Sigmoid colon (tissue), 6 donors: ENCODE measurements at regions not wholly inside any gene's neighbourhood (a gene's known extent, or its start where the extent isn't known, plus 50 kb on each side); places are given as distances from the start of the nearest gene placed in this dataset.
"Not testable (repeated sequence)": the region's sequence is repeated elsewhere in the genome, so short reads cannot be mapped to it uniquely, and the experiment has no call there.

Experiments
- DNase-seq: peaks from one replicate; pipeline ENCODE4 v3.0.0-alpha.2; 2019
- H3K27ac ChIP-seq, 4 donors: fragments of 200-600 bp; sonication (generic); one replicate each; pipeline ENCODE4 v1.5.1; 2016 to 2019; ENCODE audit warnings: mild to moderate bottlenecking in 1 of 4
- H3K27me3 ChIP-seq, 3 donors: fragments of 200-600 bp; sonication (generic); one replicate each; pipeline ENCODE4 v1.5.1; 2019; ENCODE audit warnings: mild to moderate bottlenecking in 1 of 3
- H3K36me3 ChIP-seq, 4 donors: fragments of 200-600 bp; sonication (generic); one replicate each; pipeline ENCODE4 v1.5.1; 2016 to 2019
- H3K4me1 ChIP-seq, 4 donors: fragments of 200-600 bp; sonication (generic); one replicate each; pipeline ENCODE4 v1.5.1; 2017 to 2019
- H3K4me3 ChIP-seq, 4 donors: fragments of 200-600 bp; sonication (generic); one replicate each; pipeline ENCODE4 v1.5.1; 2017 to 2019; ENCODE audit warnings: mild to moderate bottlenecking in 2 of 4, moderate library complexity in 1 of 4
- H3K9me3 ChIP-seq, 4 donors: fragments of 200-600 bp in 3 of 4; sonication (generic) in 3 of 4; one replicate each; pipeline versions ENCODE4 v1.5.1 to v1.6.1; 2013 to 2019
- EP300 ChIP-seq, 4 donors: sonication (generic); formaldehyde crosslinking; IDR thresholded peaks; one replicate each; pipeline ENCODE4 v1.6.1; 2017; ENCODE audit warnings: antibody characterized with exemption in 4 of 4
- POLR2A ChIP-seq, 2 donors: fragments of 450-650 bp; IDR thresholded peaks; one replicate each; pipeline ENCODE4 v1.6.1; 2016; ENCODE audit warnings: antibody characterized with exemption in 2 of 2, mild to moderate bottlenecking in 2 of 2, moderate library complexity in 2 of 2
- POLR2AphosphoS5 ChIP-seq, 4 donors: sonication (generic); formaldehyde crosslinking; IDR thresholded peaks; one replicate each; pipeline ENCODE4 v1.6.1; 2017; ENCODE audit warnings: antibody characterized with exemption in 4 of 4
- WGBS, 2 donors: extraction: QIAGEN DNeasy Blood & Tissue Kit; methylation state at CpG; one replicate each; pipeline ENCODE4 v1.1.7; 2013; 5-methylcytosine and 5-hydroxymethylcytosine counted together
- intact Hi-C: fragments of 100-400 bp; cut with DNase I; formaldehyde crosslinking; loops from one replicate; pipeline ENCODE4 v1.15.1; 2023
- TF ChIP-seq, protein P1 (sequence below), 4 experiments: fragments of 450-650 bp in 3 of 4; fragments of 200-600 bp in 1 of 4; IDR thresholded peaks; one replicate each; pipeline ENCODE4 v1.5.1; 2016 to 2019; ENCODE audit warnings: antibody characterized with exemption in 4 of 4, mild to moderate bottlenecking in 3 of 4, moderate library complexity in 2 of 4
- donor health status: healthy with polysubstance abuse.
- donor health status: healthy.

DNA sequence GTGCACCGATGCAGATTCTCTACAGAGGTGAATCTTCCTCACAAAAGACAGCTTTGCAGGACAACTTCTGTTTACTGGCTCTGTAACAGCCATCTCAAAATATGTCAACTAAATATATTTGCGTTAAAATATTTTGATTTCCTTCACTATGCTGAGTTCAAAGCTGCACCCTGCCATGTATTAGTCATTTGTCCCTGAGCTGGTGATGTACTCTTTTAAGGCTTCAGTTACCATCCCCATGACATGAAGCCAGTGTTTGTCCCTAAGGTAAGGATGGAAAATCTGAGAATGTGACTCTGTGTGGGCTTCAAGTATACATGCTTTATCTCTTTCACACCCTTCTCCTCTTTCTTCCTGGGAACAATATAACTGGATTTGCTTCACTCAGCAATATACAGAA is 70.2 kb upstream of the BTG3 start:
- Histone ChIP-seq H3K4me3 (no peak overlapping the region), H3K27ac (no peak overlapping the region), H3K27me3 (no peaks in the 10 kb centered on the region), H3K36me3 (no peaks in the 10 kb centered on the region), H3K4me1 (no peaks in the 10 kb centered on the region), H3K9me3 (no peaks in the 10 kb centered on the region)
- WGBS, 2 donors = 82 to 84% methylated on average over 2 of the region's 2 CpGs
- TF ChIP-seq POLR2A (IDR thresholded peaks at IDR 0.05) (no peak), EP300 (IDR thresholded peaks at IDR 0.05) (no peak), POLR2AphosphoS5 (IDR thresholded peaks at IDR 0.05) (no peak)
- TF ChIP-seq, protein P1, sequence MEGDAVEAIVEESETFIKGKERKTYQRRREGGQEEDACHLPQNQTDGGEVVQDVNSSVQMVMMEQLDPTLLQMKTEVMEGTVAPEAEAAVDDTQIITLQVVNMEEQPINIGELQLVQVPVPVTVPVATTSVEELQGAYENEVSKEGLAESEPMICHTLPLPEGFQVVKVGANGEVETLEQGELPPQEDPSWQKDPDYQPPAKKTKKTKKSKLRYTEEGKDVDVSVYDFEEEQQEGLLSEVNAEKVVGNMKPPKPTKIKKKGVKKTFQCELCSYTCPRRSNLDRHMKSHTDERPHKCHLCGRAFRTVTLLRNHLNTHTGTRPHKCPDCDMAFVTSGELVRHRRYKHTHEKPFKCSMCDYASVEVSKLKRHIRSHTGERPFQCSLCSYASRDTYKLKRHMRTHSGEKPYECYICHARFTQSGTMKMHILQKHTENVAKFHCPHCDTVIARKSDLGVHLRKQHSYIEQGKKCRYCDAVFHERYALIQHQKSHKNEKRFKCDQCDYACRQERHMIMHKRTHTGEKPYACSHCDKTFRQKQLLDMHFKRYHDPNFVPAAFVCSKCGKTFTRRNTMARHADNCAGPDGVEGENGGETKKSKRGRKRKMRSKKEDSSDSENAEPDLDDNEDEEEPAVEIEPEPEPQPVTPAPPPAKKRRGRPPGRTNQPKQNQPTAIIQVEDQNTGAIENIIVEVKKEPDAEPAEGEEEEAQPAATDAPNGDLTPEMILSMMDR (IDR thresholded peaks at IDR 0.05) = no peak
- no peak for DNase-seq
- intact Hi-C loops = no loop called here

DNA sequence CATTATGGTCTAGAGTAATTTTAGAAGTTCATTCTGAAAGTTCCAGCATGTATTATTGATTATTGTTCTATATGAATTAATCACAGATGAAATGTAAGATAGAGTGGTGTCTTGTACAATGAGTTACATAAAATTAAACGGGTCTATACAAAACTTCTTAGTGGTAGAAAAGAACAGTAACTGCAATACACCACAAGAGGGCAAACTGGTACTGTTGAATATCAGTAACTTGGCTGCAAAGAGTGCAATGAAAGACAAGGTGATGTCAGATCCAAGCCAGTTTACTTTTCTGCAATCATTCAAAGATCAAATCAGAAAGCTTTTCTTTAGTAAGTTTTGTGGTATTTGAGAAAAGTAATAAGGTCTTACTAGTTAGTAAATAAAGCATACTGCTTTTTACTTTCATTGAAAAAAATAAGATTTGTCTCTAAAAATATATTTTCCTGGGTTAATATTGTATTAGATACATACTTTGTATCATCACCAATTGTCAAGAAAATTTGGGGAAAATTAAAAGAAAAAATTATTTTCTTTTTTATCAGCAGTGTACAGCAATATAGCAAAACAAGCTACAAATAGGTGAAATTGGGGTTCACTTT is 66.4 kb upstream of the BTG3 start:
- H3K36me3 ChIP-seq = no peaks in the 10 kb centered on the region
- no peaks in the 10 kb centered on the region for H3K27me3 ChIP-seq
- no peaks in the 10 kb centered on the region for H3K9me3 ChIP-seq
- TF ChIP-seq EP300 (IDR thresholded peaks at IDR 0.05) = no peak
- TF ChIP-seq, protein P1 (IDR thresholded peaks at IDR 0.05) = peak; percentile 56 to 75 (median 70)
- intact Hi-C loops = loop anchor here (1.0 kb wide), 1 partner anchor 246 kb away; no protein-coding TSS in a partner anchor
- H3K27ac ChIP-seq = no peak overlapping the region
- H3K4me3 ChIP-seq = no peak overlapping the region
- 0 to 2% methylated on average over 1 of the region's 1 CpG for WGBS, 2 donors
- DNase-seq = no peak
- no peaks in the 10 kb centered on the region for H3K4me1 ChIP-seq

DNA sequence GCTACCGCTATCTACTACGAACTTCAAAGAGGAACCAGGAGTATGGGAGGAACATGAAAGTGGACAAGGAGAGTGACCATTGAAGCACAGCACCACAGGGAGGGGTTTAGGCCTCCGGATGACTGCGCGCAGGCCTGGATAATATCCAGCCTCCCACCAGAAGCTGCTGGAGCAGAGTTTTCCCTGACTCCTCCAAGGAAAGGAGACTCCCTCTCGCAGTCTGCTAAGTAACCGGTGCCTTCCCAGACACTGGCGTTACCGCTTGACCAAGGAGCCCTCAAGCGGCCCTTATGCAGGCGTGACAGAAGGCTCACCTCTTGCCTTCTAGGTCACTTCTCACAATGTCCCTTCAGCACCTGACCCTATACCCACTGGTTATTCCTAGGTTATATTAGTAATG is 64.2 kb upstream of the BTG3 start:
- WGBS, 2 donors = 87 to 89% methylated on average over 11 of the region's 11 CpGs
- intact Hi-C loops = not testable (repeated sequence)

DNA sequence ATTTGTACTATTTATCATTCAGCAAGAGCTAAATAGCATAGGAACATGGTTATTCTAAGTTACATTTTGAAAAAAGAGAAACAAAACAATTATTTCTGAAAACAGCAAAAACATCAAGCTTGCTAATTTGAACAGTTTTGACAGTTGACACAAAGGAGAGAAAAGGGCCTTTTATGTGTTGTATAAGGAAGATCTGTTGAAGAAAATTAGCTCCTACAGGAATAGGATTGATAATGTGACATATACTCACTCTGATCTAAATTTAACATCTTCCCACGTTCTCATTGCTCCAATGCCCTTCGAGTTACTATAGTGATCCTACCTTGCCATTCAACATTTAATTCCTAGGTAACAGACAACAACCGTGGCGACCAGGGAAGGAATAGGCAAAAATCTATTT is 61.4 kb upstream of the BTG3 start:
- no peaks in the 10 kb centered on the region for H3K27me3 ChIP-seq
- no peaks in the 10 kb centered on the region for H3K9me3 ChIP-seq
- H3K36me3 ChIP-seq = no peaks in the 10 kb centered on the region
- 76 to 77% methylated on average over 4 of the region's 4 CpGs for WGBS, 2 donors
- no peak overlapping the region for H3K27ac ChIP-seq
- intact Hi-C loops = no loop called here
- DNase-seq = no peak
- TF ChIP-seq POLR2AphosphoS5 (IDR thresholded peaks at IDR 0.05) = no peak
- TF ChIP-seq EP300 (IDR thresholded peaks at IDR 0.05) = no peak
- no peak for TF ChIP-seq POLR2A (IDR thresholded peaks at IDR 0.05)
- TF ChIP-seq, protein P1 (IDR thresholded peaks at IDR 0.05) = no peak
- no peaks in the 10 kb centered on the region for H3K4me1 ChIP-seq
- no peak overlapping the region for H3K4me3 ChIP-seq

More for the DNA sequence above, 64.2 kb upstream of the BTG3 start:
- not testable (repeated sequence) for H3K27me3 ChIP-seq, H3K4me3 ChIP-seq, H3K9me3 ChIP-seq, H3K4me1 ChIP-seq, H3K27ac ChIP-seq, H3K36me3 ChIP-seq, DNase-seq

DNA sequence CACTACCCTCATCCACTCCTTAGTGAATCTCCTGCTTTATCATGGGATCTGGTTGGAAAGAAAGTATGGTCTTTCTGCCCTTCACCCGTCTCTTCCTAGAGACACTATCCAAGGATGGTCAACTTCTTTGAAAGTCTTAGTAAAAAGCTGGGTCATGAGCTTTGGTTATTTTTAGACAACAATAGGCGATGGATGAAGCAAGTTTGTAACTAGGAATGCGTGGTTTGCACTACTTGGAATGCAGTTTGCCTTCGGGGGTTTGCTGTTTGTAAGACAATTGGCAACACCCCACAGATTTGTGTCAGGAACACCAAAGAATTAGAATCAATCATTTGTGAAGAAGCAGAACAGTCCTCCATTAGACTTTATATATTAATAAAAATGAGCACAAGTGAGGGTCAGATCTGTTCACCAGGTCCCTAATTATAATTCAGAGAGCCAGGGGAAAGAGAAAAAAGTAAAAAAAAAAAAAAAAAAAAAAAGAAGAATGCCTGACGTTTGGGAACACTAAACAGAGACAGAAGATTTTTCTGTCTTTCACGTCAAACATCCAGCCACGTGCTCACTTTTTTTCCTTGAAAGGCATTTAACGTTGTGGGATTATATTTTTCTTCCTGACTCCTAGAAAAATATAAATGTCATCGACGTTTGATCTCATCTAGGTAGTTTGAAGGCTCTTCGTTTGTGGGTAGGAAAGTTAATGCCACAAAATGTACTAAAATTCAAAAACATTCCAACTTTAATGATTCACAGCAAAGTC is 60.7 kb upstream of the BTG3 start:
- TF ChIP-seq POLR2AphosphoS5 (IDR thresholded peaks at IDR 0.05) = no peak
- TF ChIP-seq, protein P1 (IDR thresholded peaks at IDR 0.05) = no peak
- TF ChIP-seq EP300 (IDR thresholded peaks at IDR 0.05) = no peak
- no peak for TF ChIP-seq POLR2A (IDR thresholded peaks at IDR 0.05)
- Histone ChIP-seq H3K4me1 (no peaks in the 10 kb centered on the region), H3K27ac (no peak overlapping the region), H3K9me3 (no peaks in the 10 kb centered on the region), H3K27me3 (no peaks in the 10 kb centered on the region), H3K4me3 (no peak overlapping the region), H3K36me3 (no peaks in the 10 kb centered on the region)
- intact Hi-C loops = no loop called here
- WGBS, 2 donors = 64 to 66% methylated on average over 11 of the region's 11 CpGs
- DNase-seq = no peak
